ENCODE measurements at regions not wholly inside any gene's neighbourhood (a gene's known extent, or its start where the extent isn't known, plus 50 kb on each side); places are given as distances from the start of the nearest gene placed in this dataset.
A peak's percentile ranks its signal among the peaks of the same experiment; 100 is the strongest.

- peak overlapping the region; percentile 37 for H2BK12ac ChIP-seq (ENCODE audit: low read length)
- H4K91ac ChIP-seq (ENCODE audit: low read depth, low read length): no peak overlapping the region
- H4K8ac ChIP-seq (ENCODE audit: low read depth, low read length): peak overlapping the region; percentile 30
- no peak overlapping the region for H3K23ac ChIP-seq (ENCODE audit: low read length)
- H3K14ac ChIP-seq (ENCODE audit: low read length): peak overlapping the region; percentile 7
- H3K79me2 ChIP-seq (ENCODE audit: control insufficient read depth, insufficient read depth, low read length, poor library complexity): peaks cover 30% of the 10 kb centered on the region
- DNase-seq: no peak
- no peak overlapping the region for H2BK120ac ChIP-seq (ENCODE audit: insufficient read depth, low read length, poor library complexity)
- H2BK5ac ChIP-seq (ENCODE audit: low read depth, low read length, poor library complexity): no peak overlapping the region
- no peak overlapping the region for H3K4ac ChIP-seq (ENCODE audit: low read depth, low read length)
- no peaks in the 10 kb centered on the region for H3K9me3 ChIP-seq (ENCODE audit: insufficient read depth, low read depth, low read length)
- no peak overlapping the region for H3K4me3 ChIP-seq (ENCODE audit: low read depth, low read length)
- no peak overlapping the region for H2AK5ac ChIP-seq (ENCODE audit: low read length)
- H3K9ac ChIP-seq (ENCODE audit: low read length): no peak overlapping the region
- H3K79me1 ChIP-seq (ENCODE audit: low read length): peaks cover 73% of the 10 kb centered on the region
- no peaks in the 10 kb centered on the region for H3K27me3 ChIP-seq (ENCODE audit: insufficient read depth, low read length)
- H3K4me2 ChIP-seq (ENCODE audit: low read length): no peak overlapping the region
- H2AFZ ChIP-seq (ENCODE audit: insufficient read depth, low read length, poor library complexity): no peak overlapping the region
- H4K12ac ChIP-seq (ENCODE audit: low read depth, low read length): no peak overlapping the region
- H3K4me1 ChIP-seq (ENCODE audit: control insufficient read depth in 1 of 2, insufficient read depth in 2 of 2, low read length in 2 of 2): peaks cover 43 to 55% of the 10 kb centered on the region in 2 experiments
- no CpG with 5 or more reads among the region's 3 CpGs for WGBS (ENCODE audit: extremely low coverage, insufficient coverage, insufficient read length)
- H3K18ac ChIP-seq (ENCODE audit: low read length): no peak overlapping the region
- H3K36me3 ChIP-seq (ENCODE audit: control insufficient read depth in 1 of 2, insufficient read depth in 2 of 2, low read length in 2 of 2): no peaks in the 10 kb centered on the region
- H3K27ac ChIP-seq (ENCODE audit: low read depth, low read length): peak overlapping the region; percentile 95
These were observed 54.5 kb upstream of the WDR1 start for GRCh38 chr4:10171055-10171454.

- H2BK5ac ChIP-seq (ENCODE audit: low read depth, low read length, poor library complexity): peak overlapping the region; percentile 99
- peak overlapping the region; percentile 98 for H2BK120ac ChIP-seq (ENCODE audit: insufficient read depth, low read length, poor library complexity)
- peaks cover 24% of the 10 kb centered on the region for H3K79me2 ChIP-seq (ENCODE audit: control insufficient read depth, insufficient read depth, low read length, poor library complexity)
- peak overlapping the region; percentile 98 for H2AK5ac ChIP-seq (ENCODE audit: low read length)
- peak overlapping the region; percentile 99 for H2BK12ac ChIP-seq (ENCODE audit: low read length)
- peak overlapping the region; percentile 74 for H3K14ac ChIP-seq (ENCODE audit: low read length)
- H3K4ac ChIP-seq (ENCODE audit: low read depth, low read length): peak overlapping the region; percentile 63
- peak overlapping the region; percentile 99 for H4K91ac ChIP-seq (ENCODE audit: low read depth, low read length)
- H3K4me3 ChIP-seq (ENCODE audit: low read depth, low read length): no peak overlapping the region
- H4K12ac ChIP-seq (ENCODE audit: low read depth, low read length): no peak overlapping the region
- no peak overlapping the region for H3K4me2 ChIP-seq (ENCODE audit: low read length)
- H3K36me3 ChIP-seq (ENCODE audit: control insufficient read depth in 1 of 2, insufficient read depth in 2 of 2, low read length in 2 of 2): no peaks in the 10 kb centered on the region
- WGBS (ENCODE audit: extremely low coverage, insufficient coverage, insufficient read length): no CpG with 5 or more reads among the region's 10 CpGs
- peak overlapping the region; percentile 86 for H4K8ac ChIP-seq (ENCODE audit: low read depth, low read length)
- peaks cover 34 to 45% of the 10 kb centered on the region in 2 experiments for H3K4me1 ChIP-seq (ENCODE audit: control insufficient read depth in 1 of 2, insufficient read depth in 2 of 2, low read length in 2 of 2)
- H3K27me3 ChIP-seq (ENCODE audit: insufficient read depth, low read length): no peaks in the 10 kb centered on the region
- no peak overlapping the region for H3K23ac ChIP-seq (ENCODE audit: low read length)
- H2AFZ ChIP-seq (ENCODE audit: insufficient read depth, low read length, poor library complexity): peak overlapping the region; percentile 67
- H3K9ac ChIP-seq (ENCODE audit: low read length): no peak overlapping the region
- no peaks in the 10 kb centered on the region for H3K9me3 ChIP-seq (ENCODE audit: insufficient read depth, low read depth, low read length)
- H3K79me1 ChIP-seq (ENCODE audit: low read length): peaks cover 66% of the 10 kb centered on the region
- H3K18ac ChIP-seq (ENCODE audit: low read length): peak overlapping the region; percentile 90
- H3K27ac ChIP-seq (ENCODE audit: low read depth, low read length): peak overlapping the region; percentile 95
- DNase-seq: no peak
These were observed 53.3 kb upstream of the WDR1 start for GRCh38 chr4:10169839-10170387.

- H3K9ac ChIP-seq (ENCODE audit: low read length): no peak overlapping the region
- peaks cover 24 to 32% of the 10 kb centered on the region in 2 experiments for H3K4me1 ChIP-seq (ENCODE audit: control insufficient read depth in 1 of 2, insufficient read depth in 2 of 2, low read length in 2 of 2)
- H3K4me3 ChIP-seq (ENCODE audit: low read depth, low read length): no peak overlapping the region
- no peaks in the 10 kb centered on the region for H3K27me3 ChIP-seq (ENCODE audit: insufficient read depth, low read length)
- H3K4me2 ChIP-seq (ENCODE audit: low read length): no peak overlapping the region
- peak overlapping the region; percentile 98 for H4K91ac ChIP-seq (ENCODE audit: low read depth, low read length)
- H3K18ac ChIP-seq (ENCODE audit: low read length): peak overlapping the region; percentile 42
- H3K9me3 ChIP-seq (ENCODE audit: insufficient read depth, low read depth, low read length): no peaks in the 10 kb centered on the region
- H2AFZ ChIP-seq (ENCODE audit: insufficient read depth, low read length, poor library complexity): no peak overlapping the region
- H3K4ac ChIP-seq (ENCODE audit: low read depth, low read length): peak overlapping the region; percentile 51
- peaks cover 65% of the 10 kb centered on the region for H3K79me1 ChIP-seq (ENCODE audit: low read length)
- peak overlapping the region; percentile 98 for H2BK120ac ChIP-seq (ENCODE audit: insufficient read depth, low read length, poor library complexity)
- H3K27ac ChIP-seq (ENCODE audit: low read depth, low read length): peak overlapping the region; percentile 98
- H3K14ac ChIP-seq (ENCODE audit: low read length): peak overlapping the region; percentile 79
- H3K23ac ChIP-seq (ENCODE audit: low read length): no peak overlapping the region
- no peak overlapping the region for H2AK5ac ChIP-seq (ENCODE audit: low read length)
- H2BK5ac ChIP-seq (ENCODE audit: low read depth, low read length, poor library complexity): peak overlapping the region; percentile 99
- peaks cover 21% of the 10 kb centered on the region for H3K79me2 ChIP-seq (ENCODE audit: control insufficient read depth, insufficient read depth, low read length, poor library complexity)
- H4K8ac ChIP-seq (ENCODE audit: low read depth, low read length): peak overlapping the region; percentile 62
- H3K36me3 ChIP-seq (ENCODE audit: control insufficient read depth in 1 of 2, insufficient read depth in 2 of 2, low read length in 2 of 2): no peaks in the 10 kb centered on the region
- DNase-seq: peak; percentile 55 to 78
- no peak overlapping the region for H2BK12ac ChIP-seq (ENCODE audit: low read length)
- no peak overlapping the region for H4K12ac ChIP-seq (ENCODE audit: low read depth, low read length)
- WGBS (ENCODE audit: extremely low coverage, insufficient coverage, insufficient read length): no CpG with 5 or more reads among the region's 3 CpGs
These were observed 51.6 kb upstream of the WDR1 start for GRCh38 chr4:10168151-10168550.

- Histone ChIP-seq H2BK12ac (ENCODE audit: low read length) (peak overlapping the region; percentile 100), H3K18ac (ENCODE audit: low read length) (peak overlapping the region; percentile 83), H3K36me3 (ENCODE audit: control insufficient read depth in 1 of 2, insufficient read depth in 2 of 2, low read length in 2 of 2) (no peaks in the 10 kb centered on the region), H4K12ac (ENCODE audit: low read depth, low read length) (peak overlapping the region; percentile 25), H4K91ac (ENCODE audit: low read depth, low read length) (peak overlapping the region; percentile 98), H3K4me1 (ENCODE audit: control insufficient read depth in 1 of 2, insufficient read depth in 2 of 2, low read length in 2 of 2) (peaks cover 19 to 25% of the 10 kb centered on the region in 2 experiments), H4K8ac (ENCODE audit: low read depth, low read length) (peak overlapping the region; percentile 91), H3K14ac (ENCODE audit: low read length) (peak overlapping the region; percentile 90), H3K27ac (ENCODE audit: low read depth, low read length) (peak overlapping the region; percentile 98), H3K4me3 (ENCODE audit: low read depth, low read length) (no peak overlapping the region), H2BK5ac (ENCODE audit: low read depth, low read length, poor library complexity) (peak overlapping the region; percentile 99), H3K79me1 (ENCODE audit: low read length) (peaks cover 63% of the 10 kb centered on the region), H2BK120ac (ENCODE audit: insufficient read depth, low read length, poor library complexity) (peak overlapping the region; percentile 98), H2AK5ac (ENCODE audit: low read length) (peak overlapping the region; percentile 61), H3K23ac (ENCODE audit: low read length) (no peak overlapping the region), H3K4ac (ENCODE audit: low read depth, low read length) (peak overlapping the region; percentile 60), H3K79me2 (ENCODE audit: control insufficient read depth, insufficient read depth, low read length, poor library complexity) (peaks cover 18% of the 10 kb centered on the region), H3K27me3 (ENCODE audit: insufficient read depth, low read length) (no peaks in the 10 kb centered on the region), H3K9me3 (ENCODE audit: insufficient read depth, low read depth, low read length) (no peaks in the 10 kb centered on the region), H3K4me2 (ENCODE audit: low read length) (no peak overlapping the region), H2AFZ (ENCODE audit: insufficient read depth, low read length, poor library complexity) (peak overlapping the region; percentile 27), H3K9ac (ENCODE audit: low read length) (no peak overlapping the region)
- DNase-seq: no peak
- WGBS (ENCODE audit: extremely low coverage, insufficient coverage, insufficient read length): no CpG with 5 or more reads among the region's 4 CpGs
These were observed 50.6 kb upstream of the WDR1 start for GRCh38 chr4:10167201-10167600.

Measured in trophoblast cell (in vitro differentiated cells and primary cell).